ENCODE measurements at regions not wholly inside any gene's neighbourhood (a gene's known extent, or its start where the extent isn't known, plus 50 kb on each side); places are given as distances from the start of the nearest gene placed in this dataset.
"Not testable (repeated sequence)": the region's sequence is repeated elsewhere in the genome, so short reads cannot be mapped to it uniquely, and the experiment has no call there.

DNA sequence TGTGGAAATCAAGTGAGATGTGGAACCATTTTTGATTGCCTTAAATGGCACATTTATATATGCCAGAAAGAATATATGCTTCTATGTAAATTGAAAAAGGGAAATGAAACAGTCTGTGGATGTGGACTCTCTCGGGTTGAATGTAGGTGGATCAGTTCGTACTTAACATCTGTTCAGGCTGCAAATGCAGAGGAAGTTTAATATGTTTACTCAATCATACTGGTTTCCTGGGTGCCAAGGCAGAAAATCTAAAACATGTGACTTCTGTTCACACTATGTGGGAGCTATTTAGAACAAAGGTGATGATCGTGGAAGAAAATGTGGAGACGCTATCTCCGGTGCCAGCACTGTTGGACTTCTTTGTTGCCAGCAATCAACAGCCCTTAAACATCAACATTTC is 1809.9 kb downstream of the ARAP2 start:
- not testable (repeated sequence) for H3K27me3 ChIP-seq (ENCODE audit: control insufficient read depth, insufficient read depth, low read length); H3K9me3 ChIP-seq (replicated peaks; ENCODE audit: low read length); H3K4me2 ChIP-seq (ENCODE audit: low read length); H3K36me3 ChIP-seq (ENCODE audit: insufficient read depth, low read length); H3K9ac ChIP-seq (ENCODE audit: low read depth, low read length); H3K4me3 ChIP-seq (ENCODE audit: low read length); H3K4me1 ChIP-seq (ENCODE audit: control insufficient read depth, insufficient read depth, low read length)

DNA sequence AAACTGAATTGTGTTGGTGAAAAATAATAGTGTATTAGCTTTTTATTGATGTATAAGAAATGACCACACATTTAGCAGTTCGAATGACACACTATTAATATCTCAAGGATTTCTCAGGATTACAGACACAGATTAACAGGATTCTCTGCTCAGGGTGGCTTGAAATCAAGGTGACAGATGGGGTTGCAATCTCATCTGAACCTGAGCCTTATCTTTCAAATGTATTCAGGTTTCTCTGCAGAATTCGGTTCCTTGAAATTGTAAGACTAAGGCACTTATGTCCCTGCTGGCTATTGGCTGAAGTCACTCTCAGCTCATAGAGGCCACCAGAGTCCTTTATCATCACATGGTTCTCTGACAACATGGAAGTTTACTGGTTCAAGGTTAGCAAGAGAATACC is 1780.1 kb downstream of the ARAP2 start:
- Histone ChIP-seq H3K9ac (ENCODE audit: low read depth, low read length) (no peak overlapping the region), H3K4me3 (ENCODE audit: low read length) (no peak overlapping the region), H3K36me3 (ENCODE audit: insufficient read depth, low read length) (no peaks in the 10 kb centered on the region), H3K27me3 (ENCODE audit: control insufficient read depth, insufficient read depth, low read length) (no peaks in the 10 kb centered on the region), H3K9me3 (replicated peaks; ENCODE audit: low read length) (no peaks in the 10 kb centered on the region), H3K4me2 (ENCODE audit: low read length) (no peak overlapping the region), H3K4me1 (ENCODE audit: control insufficient read depth, insufficient read depth, low read length) (no peaks in the 10 kb centered on the region)

DNA sequence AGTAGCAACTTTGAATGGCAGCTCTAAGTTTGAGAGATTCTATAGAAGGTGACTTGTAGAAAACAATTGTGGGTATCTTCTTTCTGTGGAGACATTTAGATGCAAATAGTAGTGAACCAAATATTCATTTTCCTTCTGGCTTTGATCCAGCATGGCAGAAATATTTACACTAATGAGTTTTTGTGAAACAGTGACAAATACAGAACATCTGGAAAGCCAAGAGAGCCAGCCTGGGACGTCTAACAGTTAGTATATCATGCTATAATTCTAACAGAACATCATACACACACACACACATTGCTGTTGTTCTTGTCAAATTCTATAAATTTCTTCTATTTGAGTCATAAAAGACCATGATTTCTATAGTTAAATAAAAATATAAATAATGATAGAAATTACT is 1777.9 kb downstream of the ARAP2 start:
- Histone ChIP-seq H3K4me3 (ENCODE audit: low read length) (no peak overlapping the region), H3K36me3 (ENCODE audit: insufficient read depth, low read length) (no peaks in the 10 kb centered on the region), H3K27me3 (ENCODE audit: control insufficient read depth, insufficient read depth, low read length) (no peaks in the 10 kb centered on the region), H3K4me1 (ENCODE audit: control insufficient read depth, insufficient read depth, low read length) (no peaks in the 10 kb centered on the region), H3K9me3 (replicated peaks; ENCODE audit: low read length) (no peaks in the 10 kb centered on the region), H3K9ac (ENCODE audit: low read depth, low read length) (no peak overlapping the region), H3K4me2 (ENCODE audit: low read length) (no peak overlapping the region)

DNA sequence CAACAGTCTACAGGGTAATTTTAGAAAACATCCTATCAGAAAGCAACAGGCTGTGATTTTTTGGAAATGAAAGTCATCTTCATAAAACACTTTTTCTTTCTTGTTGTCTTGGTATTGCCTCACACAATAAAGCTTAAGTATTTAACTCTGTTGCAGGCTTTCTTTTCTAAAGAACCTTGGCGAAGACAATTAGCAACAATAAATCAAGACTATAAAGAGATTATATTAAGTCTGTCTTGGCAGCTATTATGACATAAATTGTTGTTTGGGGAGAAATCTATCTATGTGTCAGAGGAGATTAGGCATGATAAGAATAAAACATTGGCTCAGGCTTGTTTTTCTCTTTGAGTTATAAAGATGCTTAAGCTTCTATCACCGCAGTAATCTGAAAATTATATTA is 1774.8 kb downstream of the ARAP2 start:
- Histone ChIP-seq H3K4me3 (ENCODE audit: low read length) (no peak overlapping the region), H3K9ac (ENCODE audit: low read depth, low read length) (no peak overlapping the region), H3K9me3 (replicated peaks; ENCODE audit: low read length) (no peaks in the 10 kb centered on the region), H3K4me1 (ENCODE audit: control insufficient read depth, insufficient read depth, low read length) (no peaks in the 10 kb centered on the region), H3K27me3 (ENCODE audit: control insufficient read depth, insufficient read depth, low read length) (no peaks in the 10 kb centered on the region), H3K4me2 (ENCODE audit: low read length) (no peak overlapping the region), H3K36me3 (ENCODE audit: insufficient read depth, low read length) (no peaks in the 10 kb centered on the region)

DNA sequence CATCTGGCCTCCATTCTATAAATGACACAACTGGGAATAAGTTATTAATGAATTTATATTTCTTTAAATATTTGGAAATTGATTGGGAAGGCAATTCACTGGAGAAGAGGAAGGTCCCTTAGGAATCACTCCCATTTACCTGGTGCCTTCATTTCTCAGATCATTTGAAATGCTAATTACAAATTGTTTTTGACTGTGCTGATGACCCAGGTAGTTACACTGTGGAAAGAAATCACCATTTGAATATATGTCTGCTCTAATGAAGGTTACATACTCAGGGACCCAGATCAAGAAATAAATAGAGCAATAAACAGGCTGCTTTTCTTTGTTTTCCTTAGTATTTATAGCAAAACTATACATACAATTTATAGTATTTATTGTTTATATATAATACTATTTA is 1759.1 kb downstream of the ARAP2 start:
- Histone ChIP-seq H3K4me2 (ENCODE audit: low read length) (no peak overlapping the region), H3K27me3 (ENCODE audit: control insufficient read depth, insufficient read depth, low read length) (no peaks in the 10 kb centered on the region), H3K9me3 (replicated peaks; ENCODE audit: low read length) (peaks cover 2% of the 10 kb centered on the region), H3K9ac (ENCODE audit: low read depth, low read length) (no peak overlapping the region), H3K4me3 (ENCODE audit: low read length) (no peak overlapping the region), H3K4me1 (ENCODE audit: control insufficient read depth, insufficient read depth, low read length) (no peaks in the 10 kb centered on the region), H3K36me3 (ENCODE audit: insufficient read depth, low read length) (no peaks in the 10 kb centered on the region)

DNA sequence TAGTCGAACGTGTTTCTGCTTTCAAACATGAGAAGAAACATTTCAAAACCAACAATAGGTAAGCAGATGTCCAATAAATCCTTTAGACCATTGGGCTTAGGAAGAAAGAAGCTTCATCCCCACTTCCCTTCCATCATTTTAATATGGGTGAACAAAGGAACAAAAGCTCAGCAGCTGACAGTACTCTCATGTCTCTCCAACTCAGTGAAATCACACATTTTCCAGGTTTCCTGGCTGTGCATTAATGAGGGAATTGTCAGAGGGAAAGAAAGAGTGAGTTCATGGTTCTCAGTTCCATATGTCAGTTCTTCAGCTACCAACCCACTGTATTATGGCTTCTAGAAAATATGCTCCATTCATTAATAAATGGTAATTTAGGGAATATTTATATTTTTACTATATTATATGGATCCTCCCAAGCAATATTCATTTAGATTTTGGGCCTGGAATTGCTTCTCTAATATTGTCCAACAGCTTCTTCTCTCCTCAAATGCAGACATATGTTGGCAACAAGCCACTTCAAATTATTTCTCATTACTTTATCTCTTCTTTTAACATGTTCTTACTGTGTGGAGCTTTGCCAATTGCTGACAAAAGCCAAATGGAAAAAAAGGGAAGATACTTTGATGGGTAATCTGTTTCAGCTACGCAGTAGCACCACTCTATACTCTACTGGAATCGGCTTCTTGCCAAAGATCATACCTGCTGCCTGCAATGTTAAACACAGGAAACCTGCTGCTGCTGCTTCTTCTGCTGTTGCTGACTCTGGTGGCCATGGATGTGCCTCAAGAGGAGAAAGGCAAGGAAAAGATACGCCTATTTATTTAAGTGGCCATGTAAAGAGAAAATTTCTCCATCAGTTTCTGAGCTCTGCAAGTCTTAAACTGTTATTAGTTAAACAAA is 1757.6 kb downstream of the ARAP2 start:
- Histone ChIP-seq H3K4me2 (ENCODE audit: low read length) (no peak overlapping the region), H3K4me3 (ENCODE audit: low read length) (no peak overlapping the region), H3K36me3 (ENCODE audit: insufficient read depth, low read length) (no peaks in the 10 kb centered on the region), H3K9me3 (replicated peaks; ENCODE audit: low read length) (peaks cover 2% of the 10 kb centered on the region), H3K9ac (ENCODE audit: low read depth, low read length) (no peak overlapping the region), H3K27me3 (ENCODE audit: control insufficient read depth, insufficient read depth, low read length) (no peaks in the 10 kb centered on the region), H3K4me1 (ENCODE audit: control insufficient read depth, insufficient read depth, low read length) (no peaks in the 10 kb centered on the region)

DNA sequence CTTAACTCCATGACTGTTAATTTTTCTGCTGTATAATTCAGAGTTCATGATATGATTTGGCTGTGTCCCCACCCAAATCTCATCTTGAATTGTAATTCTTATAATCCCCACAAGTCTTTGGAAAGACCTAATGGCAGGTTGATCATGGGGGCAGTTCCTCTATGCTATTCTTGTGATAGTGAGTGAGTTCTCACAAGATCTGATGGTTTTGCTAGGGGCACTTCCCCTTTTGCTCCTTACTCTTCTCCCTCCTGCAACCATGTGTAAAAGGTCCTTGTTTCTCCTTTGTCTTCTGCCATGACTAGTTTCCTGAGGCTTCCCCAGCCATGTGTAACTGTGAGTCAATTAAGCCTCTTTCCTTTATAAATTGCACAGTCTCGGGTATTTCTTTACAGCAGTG is 1751.9 kb downstream of the ARAP2 start:
- Histone ChIP-seq H3K9me3 (replicated peaks; ENCODE audit: low read length) (no peaks in the 10 kb centered on the region), H3K4me1 (ENCODE audit: control insufficient read depth, insufficient read depth, low read length) (no peaks in the 10 kb centered on the region), H3K9ac (ENCODE audit: low read depth, low read length) (no peak overlapping the region), H3K4me3 (ENCODE audit: low read length) (no peak overlapping the region), H3K27me3 (ENCODE audit: control insufficient read depth, insufficient read depth, low read length) (no peaks in the 10 kb centered on the region), H3K4me2 (ENCODE audit: low read length) (no peak overlapping the region), H3K36me3 (ENCODE audit: insufficient read depth, low read length) (no peaks in the 10 kb centered on the region)

DNA sequence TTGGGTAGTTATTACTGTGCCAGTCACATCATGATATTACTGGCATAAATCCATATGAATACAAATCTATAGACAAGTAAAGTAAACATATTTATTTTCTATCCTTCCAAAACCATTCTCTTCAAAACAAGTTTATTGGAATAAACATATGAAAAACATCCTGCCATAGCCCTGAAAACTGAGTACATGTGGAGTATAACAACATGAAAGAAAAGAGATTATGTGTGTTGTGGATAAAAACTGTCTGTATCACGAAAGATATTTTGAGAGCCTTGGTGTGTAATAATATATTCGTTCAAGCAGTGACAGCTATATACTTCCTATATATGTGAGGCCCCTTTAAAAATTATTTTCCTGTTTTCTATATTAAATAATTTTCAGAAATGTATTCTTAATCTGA is 1742.2 kb downstream of the ARAP2 start:
- Histone ChIP-seq H3K27me3 (ENCODE audit: control insufficient read depth, insufficient read depth, low read length) (no peaks in the 10 kb centered on the region), H3K4me3 (ENCODE audit: low read length) (no peak overlapping the region), H3K36me3 (ENCODE audit: insufficient read depth, low read length) (no peaks in the 10 kb centered on the region), H3K9me3 (replicated peaks; ENCODE audit: low read length) (no peaks in the 10 kb centered on the region), H3K4me2 (ENCODE audit: low read length) (no peak overlapping the region), H3K4me1 (ENCODE audit: control insufficient read depth, insufficient read depth, low read length) (no peaks in the 10 kb centered on the region), H3K9ac (ENCODE audit: low read depth, low read length) (no peak overlapping the region)

DNA sequence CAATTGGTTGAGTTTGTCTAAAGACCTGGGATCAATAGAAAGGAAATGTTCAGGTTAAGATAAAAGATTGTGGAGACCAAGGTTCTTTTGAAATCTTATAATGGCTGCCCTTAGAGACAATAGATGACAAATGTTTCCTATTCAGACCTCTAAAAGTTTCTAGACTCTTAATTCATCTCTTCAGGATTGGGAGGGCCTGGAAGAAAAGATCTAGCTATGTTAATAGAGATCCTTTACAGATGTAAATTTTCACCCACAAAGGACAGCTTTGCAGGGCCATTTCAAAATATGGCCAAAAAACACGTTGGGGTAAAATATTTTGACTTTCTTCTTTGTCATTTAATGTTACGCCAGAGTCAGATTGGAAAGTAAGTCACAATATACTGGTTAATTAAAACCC is 1739.6 kb downstream of the ARAP2 start:
- H3K4me2 ChIP-seq (ENCODE audit: low read length); H3K36me3 ChIP-seq (ENCODE audit: insufficient read depth, low read length); H3K9ac ChIP-seq (ENCODE audit: low read depth, low read length); H3K4me3 ChIP-seq (ENCODE audit: low read length); H3K27me3 ChIP-seq (ENCODE audit: control insufficient read depth, insufficient read depth, low read length); H3K9me3 ChIP-seq (replicated peaks; ENCODE audit: low read length); H3K4me1 ChIP-seq (ENCODE audit: control insufficient read depth, insufficient read depth, low read length): not testable (repeated sequence)

DNA sequence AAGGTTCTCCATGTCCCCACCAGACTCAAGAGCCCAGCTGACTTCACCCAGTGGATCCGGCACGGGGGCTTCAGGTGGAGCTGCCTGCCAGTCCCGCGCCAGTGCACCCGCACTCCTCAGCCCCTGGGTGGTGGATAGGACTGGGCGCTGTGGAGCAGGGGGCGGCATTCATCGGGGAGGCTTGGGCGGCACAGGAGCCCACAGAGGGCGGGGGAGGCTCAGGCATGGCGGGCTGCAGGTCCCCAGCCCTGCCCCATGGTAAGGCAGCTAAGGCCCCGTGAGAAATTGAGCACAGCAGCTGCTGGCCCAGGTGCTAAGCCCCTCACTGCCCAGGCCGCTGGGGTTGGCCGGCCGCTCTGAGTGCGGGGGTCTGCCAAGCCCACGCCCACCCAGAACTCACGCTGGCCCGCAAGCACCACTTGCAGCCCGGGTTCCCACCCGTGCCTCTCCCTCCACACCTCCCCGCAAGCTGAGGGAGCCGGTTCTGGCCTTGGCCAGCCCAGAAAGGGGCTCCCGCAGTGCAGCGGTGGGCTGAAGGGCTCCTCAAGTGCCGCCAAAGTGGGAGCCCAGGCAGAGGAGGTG is 1737.7 kb downstream of the ARAP2 start:
- H3K9me3 ChIP-seq (replicated peaks; ENCODE audit: low read length); H3K36me3 ChIP-seq (ENCODE audit: insufficient read depth, low read length): not testable (repeated sequence)

DNA sequence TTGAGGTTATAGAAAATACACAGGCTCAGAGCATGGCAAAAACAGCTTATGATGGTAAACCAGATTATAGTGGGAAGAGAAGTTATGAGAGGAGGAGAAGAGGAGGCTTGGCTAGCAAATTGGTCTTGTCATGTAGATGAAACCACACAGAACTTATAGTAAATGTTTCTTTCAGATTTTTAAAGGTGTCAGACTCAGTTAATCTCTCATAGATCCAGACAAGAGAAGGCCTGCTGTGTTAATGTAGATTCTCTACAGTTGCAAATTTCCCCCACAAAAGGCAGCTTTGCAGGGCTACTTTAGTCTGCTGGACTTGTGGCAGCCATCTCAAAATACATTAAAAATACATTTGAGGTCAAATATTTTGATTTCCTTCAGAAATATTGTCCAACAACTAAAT is 1731.7 kb downstream of the ARAP2 start:
- Histone ChIP-seq H3K4me2 (ENCODE audit: low read length) (no peak overlapping the region), H3K9me3 (replicated peaks; ENCODE audit: low read length) (peaks cover 4% of the 10 kb centered on the region), H3K27me3 (ENCODE audit: control insufficient read depth, insufficient read depth, low read length) (no peaks in the 10 kb centered on the region), H3K4me3 (ENCODE audit: low read length) (no peak overlapping the region), H3K4me1 (ENCODE audit: control insufficient read depth, insufficient read depth, low read length) (no peaks in the 10 kb centered on the region), H3K36me3 (ENCODE audit: insufficient read depth, low read length) (no peaks in the 10 kb centered on the region), H3K9ac (ENCODE audit: low read depth, low read length) (no peak overlapping the region)

More for the DNA sequence above, 1737.7 kb downstream of the ARAP2 start:
- not testable (repeated sequence) for H3K9ac ChIP-seq (ENCODE audit: low read depth, low read length); H3K4me3 ChIP-seq (ENCODE audit: low read length); H3K4me2 ChIP-seq (ENCODE audit: low read length); H3K27me3 ChIP-seq (ENCODE audit: control insufficient read depth, insufficient read depth, low read length); H3K4me1 ChIP-seq (ENCODE audit: control insufficient read depth, insufficient read depth, low read length)

DNA sequence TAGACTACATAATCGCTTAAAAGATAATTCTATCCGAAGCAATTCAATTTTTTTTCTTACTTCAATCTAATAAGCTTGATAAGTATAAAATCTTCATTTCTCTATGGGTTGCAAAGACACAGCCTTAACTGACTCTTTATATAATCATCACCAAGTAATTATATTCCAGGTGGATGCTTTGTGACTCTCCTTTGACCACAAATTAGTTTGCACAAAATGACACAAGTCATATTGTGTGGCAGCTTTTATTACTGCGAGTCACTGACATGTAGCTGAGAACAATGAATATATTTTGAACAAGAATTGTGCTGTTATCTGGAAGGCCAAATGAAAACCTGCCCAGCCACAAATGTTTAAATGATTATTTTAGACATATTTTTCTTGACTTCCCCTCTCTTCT is 1727.8 kb downstream of the ARAP2 start:
- H3K27me3 ChIP-seq (ENCODE audit: control insufficient read depth, insufficient read depth, low read length), result no peaks in the 10 kb centered on the region
- no peak overlapping the region for H3K4me2 ChIP-seq (ENCODE audit: low read length)
- H3K9me3 ChIP-seq (replicated peaks; ENCODE audit: low read length), result peaks cover 7% of the 10 kb centered on the region
- H3K36me3 ChIP-seq (ENCODE audit: insufficient read depth, low read length), result no peaks in the 10 kb centered on the region
- no peaks in the 10 kb centered on the region for H3K4me1 ChIP-seq (ENCODE audit: control insufficient read depth, insufficient read depth, low read length)
- no peak overlapping the region for H3K9ac ChIP-seq (ENCODE audit: low read depth, low read length)
- no peak overlapping the region for H3K4me3 ChIP-seq (ENCODE audit: low read length)
